Large intestine (tissue), 3 donors: ENCODE measurements at regions not wholly inside any gene's neighbourhood (a gene's known extent, or its start where the extent isn't known, plus 50 kb on each side); places are given as distances from the start of the nearest gene placed in this dataset.

ENCODE experiments used
- DNase-seq, 2 donors: peaks; one replicate each; pipeline versions ENCODE4 v3.0.0 to v3.0.0-alpha.2; 2013
- H3K27ac ChIP-seq: one replicate; pipeline ENCODE4 v1.5.1; 2013; ENCODE audit warnings: low read length
- H3K27me3 ChIP-seq: 2 replicates; pipeline ENCODE4 v1.6.1; 2013; ENCODE audit warnings: low read length; ENCODE audit not compliant: control insufficient read depth, insufficient read depth
- H3K36me3 ChIP-seq: 2 replicates; pipeline ENCODE4 v1.6.1; 2013; ENCODE audit warnings: low read length; ENCODE audit not compliant: control insufficient read depth, insufficient read depth
- H3K4me1 ChIP-seq: one replicate; pipeline ENCODE4 v1.6.1; 2013; ENCODE audit warnings: low read length; ENCODE audit not compliant: control insufficient read depth, insufficient read depth
- H3K4me3 ChIP-seq: one replicate; pipeline ENCODE4 v1.5.1; 2013; ENCODE audit warnings: low read length
- H3K9me3 ChIP-seq: one replicate; pipeline ENCODE4 v1.6.1; 2013; ENCODE audit warnings: mild to moderate bottlenecking, low read depth, low read length, moderate library complexity; ENCODE audit not compliant: control insufficient read depth
- WGBS: methylation state at CpG from one replicate; pipeline ENCODE4 v1.1.5; 2013; ENCODE audit warnings: low lambda C conversion rate; ENCODE audit not compliant: insufficient coverage; 5-methylcytosine and 5-hydroxymethylcytosine counted together

DNA sequence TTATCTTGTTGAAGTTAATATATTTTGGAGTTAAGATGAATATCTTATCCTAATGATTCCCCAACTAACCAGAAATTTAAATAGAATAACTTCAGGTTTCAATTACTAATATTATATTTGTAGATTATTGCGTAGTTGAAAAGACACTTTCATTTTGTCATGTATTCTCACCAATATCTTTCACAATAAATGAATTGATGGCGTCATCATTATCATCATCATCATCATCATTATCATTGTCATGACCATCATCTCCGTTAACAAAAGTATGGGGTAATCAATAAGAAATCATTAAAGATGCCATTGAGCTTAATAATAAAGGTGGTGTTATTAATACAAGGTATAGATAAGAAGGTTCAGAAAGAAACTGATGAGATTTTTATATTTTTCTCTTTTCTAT, 768.8 kb upstream of the SLC10A2 start:
- H3K4me3 ChIP-seq, result no peak overlapping the region
- WGBS, result 100% methylated on average over 3 of the region's 3 CpGs
- peaks cover 2% of the 10 kb centered on the region for H3K9me3 ChIP-seq
- DNase-seq, result no peak
- no peaks in the 10 kb centered on the region for H3K27me3 ChIP-seq
- H3K4me1 ChIP-seq, result no peaks in the 10 kb centered on the region
- H3K36me3 ChIP-seq, result no peaks in the 10 kb centered on the region
- H3K27ac ChIP-seq, result no peak overlapping the region

DNA sequence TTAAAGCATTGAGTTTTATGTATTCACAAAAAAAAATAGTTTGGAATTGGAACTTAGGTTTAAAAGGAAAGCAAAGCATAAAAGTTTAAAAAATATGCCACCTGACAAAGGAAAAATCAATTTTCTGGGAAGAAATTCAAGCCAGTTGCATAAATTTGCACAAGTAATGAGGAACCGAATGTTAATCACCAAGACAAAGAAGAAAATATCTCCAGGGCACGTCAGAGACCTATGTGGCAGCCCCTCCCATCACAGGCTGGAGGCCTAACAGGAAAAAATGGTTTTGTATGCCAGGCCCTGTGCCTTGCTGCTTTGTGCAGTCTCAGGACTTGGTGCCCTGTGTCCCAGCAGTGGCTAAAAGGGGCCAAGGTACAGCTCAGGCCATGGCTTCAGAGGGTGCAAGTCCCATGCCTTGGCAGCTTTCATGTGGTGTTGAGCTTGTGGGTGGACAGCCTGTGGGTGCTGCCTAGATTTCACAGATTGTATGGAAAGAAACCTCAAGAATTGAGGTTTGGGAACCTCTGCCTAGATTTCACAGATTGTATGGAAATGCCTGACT, 767.2 kb upstream of the SLC10A2 start:
- DNase-seq, result no peak
- Histone ChIP-seq H3K9me3 (peaks cover 2% of the 10 kb centered on the region), H3K36me3 (no peaks in the 10 kb centered on the region), H3K4me1 (no peaks in the 10 kb centered on the region), H3K27ac (no peak overlapping the region), H3K4me3 (no peak overlapping the region), H3K27me3 (no peaks in the 10 kb centered on the region)
- WGBS, result no CpG with 5 or more reads among the region's 2 CpGs

DNA sequence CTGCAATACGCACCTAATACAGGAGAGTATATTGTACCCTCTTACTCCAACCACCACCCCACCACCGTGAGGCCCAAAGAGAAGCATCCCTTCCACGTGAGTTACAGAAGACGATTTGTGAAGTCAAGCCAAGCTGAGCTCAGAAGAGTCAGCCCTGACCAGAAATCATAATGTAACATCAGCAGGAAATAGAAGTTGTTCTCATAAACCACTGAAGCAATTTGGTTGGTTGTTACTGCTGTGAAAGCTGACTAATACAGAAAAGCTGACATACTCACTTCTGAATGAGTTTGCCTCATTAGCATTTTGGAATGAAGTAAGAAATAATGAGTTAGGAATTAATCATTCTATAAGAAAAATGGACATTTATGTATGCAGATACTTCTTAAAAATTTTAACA, 749.4 kb upstream of the SLC10A2 start:
- Histone ChIP-seq H3K27me3 (no peaks in the 10 kb centered on the region), H3K4me1 (no peaks in the 10 kb centered on the region), H3K4me3 (no peak overlapping the region), H3K27ac (no peak overlapping the region), H3K9me3 (no peaks in the 10 kb centered on the region), H3K36me3 (no peaks in the 10 kb centered on the region)
- DNase-seq, result no peak
- no CpG with 5 or more reads among the region's 4 CpGs for WGBS

DNA sequence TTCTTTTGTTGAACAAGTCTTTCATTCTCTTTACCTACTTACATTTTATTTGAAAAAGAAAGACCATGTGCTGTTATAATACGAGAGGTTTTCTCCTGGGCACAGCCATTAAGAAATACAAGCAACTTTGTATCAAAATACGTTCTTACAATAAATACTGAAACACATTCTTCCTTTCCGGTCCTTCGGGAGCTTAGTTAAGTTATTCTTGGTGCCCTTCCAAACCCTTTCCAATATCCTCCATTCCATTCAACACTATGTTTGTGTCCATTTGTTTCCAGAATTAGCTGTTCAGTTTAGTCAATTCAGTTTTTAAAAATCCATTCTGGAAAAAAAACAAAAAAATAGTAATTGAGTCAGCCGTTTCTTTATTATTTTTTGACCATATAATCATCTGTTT, 746.8 kb upstream of the SLC10A2 start:
- Histone ChIP-seq H3K4me1 (no peaks in the 10 kb centered on the region), H3K9me3 (no peaks in the 10 kb centered on the region), H3K36me3 (no peaks in the 10 kb centered on the region), H3K27me3 (no peaks in the 10 kb centered on the region), H3K4me3 (no peak overlapping the region), H3K27ac (no peak overlapping the region)
- WGBS, result 86% methylated on average over 5 of the region's 5 CpGs
- DNase-seq, result no peak

DNA sequence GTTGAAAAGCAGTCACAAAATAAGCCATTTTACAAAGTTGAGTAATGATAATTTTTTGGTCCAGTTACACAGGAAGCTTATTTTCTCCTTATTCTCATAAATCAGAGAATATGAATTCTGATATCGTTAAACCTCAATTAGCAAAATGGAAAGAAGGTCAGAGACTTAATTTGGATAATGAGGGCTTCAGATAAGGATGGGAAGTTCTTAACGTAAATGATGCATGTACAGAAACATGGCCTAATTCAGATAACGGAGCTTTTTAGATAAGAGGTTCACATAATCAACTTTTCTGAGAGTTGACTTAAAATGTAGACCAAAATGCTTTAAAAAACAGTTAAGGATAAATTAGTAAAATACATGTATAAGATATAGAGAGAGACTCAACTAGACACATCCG, 746.3 kb upstream of the SLC10A2 start:
- Histone ChIP-seq H3K27me3 (no peaks in the 10 kb centered on the region), H3K9me3 (no peaks in the 10 kb centered on the region), H3K4me1 (no peaks in the 10 kb centered on the region), H3K4me3 (no peak overlapping the region), H3K36me3 (no peaks in the 10 kb centered on the region), H3K27ac (no peak overlapping the region)
- 82% methylated on average over 3 of the region's 4 CpGs for WGBS
- no peak for DNase-seq

DNA sequence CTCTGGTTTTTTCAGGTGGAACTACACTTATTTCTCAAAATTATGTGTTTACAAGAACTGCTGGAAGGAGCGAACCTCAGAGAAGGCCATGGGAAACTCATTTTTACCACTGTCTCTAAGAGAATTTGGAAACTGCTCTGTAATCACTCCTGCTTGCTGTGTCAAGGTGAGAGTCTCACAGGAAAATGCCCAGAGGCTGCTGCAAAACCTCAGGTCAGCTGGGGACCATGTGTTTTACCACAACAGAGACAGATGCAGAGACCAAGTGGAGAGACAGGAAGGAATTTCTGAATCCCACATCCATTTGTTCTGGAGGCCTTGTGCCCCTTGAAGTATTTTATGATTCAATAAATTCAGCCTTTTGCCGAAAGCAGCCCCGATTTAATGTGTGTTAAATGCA, 743.8 kb upstream of the SLC10A2 start:
- H3K27ac ChIP-seq, result no peak overlapping the region
- H3K4me3 ChIP-seq, result no peak overlapping the region
- H3K27me3 ChIP-seq, result no peaks in the 10 kb centered on the region
- no peak for DNase-seq
- no peaks in the 10 kb centered on the region for H3K9me3 ChIP-seq
- WGBS, result 83% methylated on average over 1 of the region's 3 CpGs
- no peaks in the 10 kb centered on the region for H3K36me3 ChIP-seq
- no peaks in the 10 kb centered on the region for H3K4me1 ChIP-seq

DNA sequence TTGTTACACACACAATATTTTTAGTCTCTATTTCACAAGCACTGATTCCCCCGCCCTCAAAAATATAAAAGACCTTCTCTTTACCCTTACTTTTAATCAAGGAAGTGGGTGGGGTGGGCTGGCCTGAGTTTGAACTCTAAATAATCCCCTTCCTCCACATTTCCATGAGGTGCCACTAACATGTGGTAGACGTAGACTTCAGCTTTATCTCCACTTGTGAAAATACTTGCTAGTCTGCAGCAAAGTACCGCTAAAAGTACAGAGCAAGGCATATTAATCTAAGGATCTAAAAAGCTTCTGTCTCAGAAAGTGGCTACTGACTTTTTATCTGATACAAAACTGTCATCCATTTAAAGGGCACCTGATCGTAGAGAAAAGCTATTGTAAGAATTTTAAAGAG, 739.6 kb upstream of the SLC10A2 start:
- no peaks in the 10 kb centered on the region for H3K4me1 ChIP-seq
- no peak overlapping the region for H3K27ac ChIP-seq
- 50% methylated on average over 2 of the region's 4 CpGs for WGBS
- H3K27me3 ChIP-seq, result no peaks in the 10 kb centered on the region
- H3K4me3 ChIP-seq, result no peak overlapping the region
- no peak for DNase-seq
- no peaks in the 10 kb centered on the region for H3K9me3 ChIP-seq
- no peaks in the 10 kb centered on the region for H3K36me3 ChIP-seq

DNA sequence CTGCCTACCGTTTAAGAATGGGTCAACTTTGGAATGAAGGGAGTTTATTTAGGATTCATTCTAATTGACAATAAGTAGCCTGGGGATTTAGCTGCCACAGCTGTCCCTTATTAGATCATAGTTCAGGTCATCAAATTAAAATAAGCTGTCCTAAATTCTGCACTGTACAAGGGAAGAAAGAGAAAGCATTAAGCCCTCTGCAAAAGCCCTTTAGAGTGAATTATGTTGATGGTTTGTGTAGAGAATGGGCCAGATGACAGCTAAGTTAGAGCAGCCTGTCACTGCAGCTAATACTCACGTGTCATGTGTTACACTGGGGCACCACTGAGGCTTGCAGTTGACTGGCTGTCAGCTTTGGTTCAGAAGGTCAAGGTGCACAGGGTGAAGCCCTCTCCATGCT, 737.1 kb upstream of the SLC10A2 start:
- no peak overlapping the region for H3K4me3 ChIP-seq
- H3K27ac ChIP-seq, result no peak overlapping the region
- WGBS, result 40% methylated on average over 1 of the region's 2 CpGs
- no peaks in the 10 kb centered on the region for H3K27me3 ChIP-seq
- no peak for DNase-seq
- H3K9me3 ChIP-seq, result no peaks in the 10 kb centered on the region
- H3K4me1 ChIP-seq, result no peaks in the 10 kb centered on the region
- no peaks in the 10 kb centered on the region for H3K36me3 ChIP-seq

DNA sequence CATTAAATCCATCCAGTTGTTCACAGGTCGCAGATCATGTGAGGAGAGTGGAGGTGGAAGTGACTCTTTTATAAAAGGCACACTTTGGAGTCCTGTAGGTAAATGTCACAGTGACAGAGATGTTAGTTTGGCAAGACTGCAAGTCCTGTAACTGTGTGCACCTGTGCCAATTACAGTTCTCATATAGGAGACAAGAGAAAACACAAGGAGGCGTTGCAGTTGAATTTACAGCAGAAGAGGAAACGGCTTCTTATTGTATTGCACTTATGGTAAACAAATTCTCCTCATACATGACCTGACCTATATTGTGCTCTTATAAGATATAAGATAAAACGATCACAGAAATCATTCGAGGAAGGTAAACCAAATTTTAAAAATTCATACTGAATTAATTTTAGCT, 732.8 kb upstream of the SLC10A2 start:
- Histone ChIP-seq H3K27me3 (no peaks in the 10 kb centered on the region), H3K9me3 (no peaks in the 10 kb centered on the region), H3K4me1 (no peaks in the 10 kb centered on the region), H3K4me3 (no peak overlapping the region), H3K36me3 (no peaks in the 10 kb centered on the region), H3K27ac (no peak overlapping the region)
- 86% methylated on average over 4 of the region's 5 CpGs for WGBS
- no peak for DNase-seq

DNA sequence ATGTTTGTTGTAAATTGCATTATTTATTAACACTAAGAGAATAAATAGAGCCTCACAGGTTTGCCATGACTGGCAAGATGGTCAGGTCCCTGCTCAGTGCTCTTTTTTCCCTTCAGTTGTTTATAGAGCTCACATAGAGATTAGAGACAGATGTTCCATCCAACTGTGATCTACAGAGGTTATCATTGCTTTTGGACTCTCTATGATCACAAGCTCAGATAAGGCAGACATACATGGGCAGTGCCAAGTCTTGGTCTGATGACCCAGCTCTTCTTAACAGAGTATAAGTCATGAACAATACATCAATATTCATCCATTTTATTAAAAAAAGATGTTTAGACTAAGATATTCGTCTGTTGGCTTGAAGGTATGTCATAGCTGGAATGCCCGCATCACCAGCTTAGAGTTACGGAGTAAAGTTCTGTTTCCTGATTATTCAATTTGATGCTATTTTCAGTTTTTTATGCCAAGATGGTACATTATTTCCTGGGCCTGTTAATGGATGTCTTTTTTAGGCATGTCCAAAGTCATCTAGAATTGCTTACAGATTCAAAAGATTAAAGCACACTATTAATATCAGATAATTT, 729.8 kb upstream of the SLC10A2 start:
- DNase-seq, result no peak
- Histone ChIP-seq H3K9me3 (no peaks in the 10 kb centered on the region), H3K36me3 (no peaks in the 10 kb centered on the region), H3K27ac (no peak overlapping the region), H3K4me3 (no peak overlapping the region), H3K27me3 (no peaks in the 10 kb centered on the region), H3K4me1 (no peaks in the 10 kb centered on the region)
- WGBS, result no CpG with 5 or more reads among the region's 3 CpGs

DNA sequence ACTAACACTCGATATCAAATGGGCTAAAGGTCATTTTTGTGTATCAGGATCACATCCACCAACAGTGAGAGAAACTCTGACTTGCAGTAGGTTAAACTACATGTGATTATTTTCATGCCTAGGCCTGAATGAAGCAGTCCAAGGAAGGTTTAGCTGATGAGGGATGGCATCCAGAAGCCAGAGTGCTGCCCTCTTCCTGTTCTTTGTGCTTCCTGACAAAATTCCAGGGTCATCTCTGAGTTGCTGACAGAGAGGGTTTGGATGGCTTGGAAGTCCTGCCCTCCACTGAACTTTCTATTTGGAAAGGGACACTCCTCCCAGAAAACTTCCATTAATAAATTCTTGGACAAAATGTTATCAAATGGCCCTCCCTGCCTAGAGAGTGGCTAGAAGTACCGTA, 728.3 kb upstream of the SLC10A2 start:
- DNase-seq, result no peak
- WGBS, result 100% methylated on average over 1 of the region's 2 CpGs
- H3K4me3 ChIP-seq, result no peak overlapping the region
- H3K4me1 ChIP-seq, result no peaks in the 10 kb centered on the region
- no peaks in the 10 kb centered on the region for H3K36me3 ChIP-seq
- H3K27ac ChIP-seq, result no peak overlapping the region
- no peaks in the 10 kb centered on the region for H3K9me3 ChIP-seq
- no peaks in the 10 kb centered on the region for H3K27me3 ChIP-seq
